ENCODE measurements at regions not wholly inside any gene's neighbourhood (a gene's known extent, or its start where the extent isn't known, plus 50 kb on each side); places are given as distances from the start of the nearest gene placed in this dataset.

DNA sequence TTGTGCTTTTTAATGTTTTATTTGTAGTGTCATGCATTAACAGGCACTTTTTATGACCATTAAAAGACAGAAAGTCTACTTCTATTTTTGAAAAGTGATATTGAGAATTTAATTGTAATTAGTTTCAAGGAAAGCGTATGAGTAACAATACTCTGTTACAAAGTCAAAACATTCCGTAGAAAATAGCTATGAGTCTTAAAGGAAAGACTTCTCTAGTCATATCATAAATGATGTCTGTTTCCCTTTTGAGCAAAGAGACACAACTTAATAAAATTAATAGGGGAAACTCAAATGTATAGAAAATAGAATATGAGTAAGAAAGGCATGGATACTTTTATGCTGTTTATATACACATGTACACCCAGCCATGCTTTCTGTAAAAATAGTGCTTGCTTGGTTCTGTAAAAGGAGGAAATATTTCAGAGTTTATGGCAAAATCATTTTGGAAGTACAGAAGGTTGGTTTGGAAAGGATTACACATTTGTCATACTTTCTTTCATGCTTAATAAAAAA is 107.8 kb upstream of the AHI1 start:
- no peaks in the 10 kb centered on the region for H3K79me2 ChIP-seq (replicated peaks; ENCODE audit: insufficient read depth)
- no peak overlapping the region for H3K27ac ChIP-seq (ENCODE audit: low read depth)
- no peaks in the 10 kb centered on the region; the same call in 2 of the 3 replicates for H3K9me3 Mint-ChIP-seq
- H3F3A ChIP-seq (replicated peaks; ENCODE audit: low read depth), result no peaks in the 10 kb centered on the region
- no peak overlapping the region for H2AFZ ChIP-seq
- ATAC-seq (no peak), DNase-seq (ENCODE audit: low spot score) (no peak)
- H3K4me2 ChIP-seq, result no peak overlapping the region
- H3K4me3 Mint-ChIP-seq, result no peak overlapping the region
- H3K27ac Mint-ChIP-seq, result no peak overlapping the region
- no peaks in the 10 kb centered on the region for H3K27me3 ChIP-seq (ENCODE audit: insufficient read depth)
- H3K36me3 ChIP-seq (ENCODE audit: insufficient read depth), result peaks cover 7% of the 10 kb centered on the region; the same call in 1 of the 2 replicates
- H4K20me1 ChIP-seq (replicated peaks; ENCODE audit: insufficient read depth), result no peaks in the 10 kb centered on the region
- TF ChIP-seq ZNF114 (CRISPR knock-in tag; IDR thresholded peaks at IDR 0.05) (no peak), STAT1 (IDR thresholded peaks at IDR 0.05; ENCODE audit: unreplicated experiment) (no peak), EZH2 (IDR thresholded peaks at IDR 0.05; ENCODE audit: low read depth, unreplicated experiment) (no peak), CREB1 (CRISPR knock-in tag; IDR thresholded peaks at IDR 0.05; ENCODE audit: low read depth) (no peak), JUNB (IDR thresholded peaks at IDR 0.05; ENCODE audit: unreplicated experiment) (no peak), ZNF331 (CRISPR knock-in tag; IDR thresholded peaks at IDR 0.05; ENCODE audit: low read depth) (no peak), POLR2AphosphoS5 (IDR thresholded peaks at IDR 0.05; ENCODE audit: low read depth) (no peak), NANOG (IDR thresholded peaks at IDR 0.05; ENCODE audit: borderline replicate concordance) (no peak), EZH2phosphoT487 (IDR thresholded peaks at IDR 0.05; ENCODE audit: unreplicated experiment) (no peak)
- TF ChIP-seq, protein P1, sequence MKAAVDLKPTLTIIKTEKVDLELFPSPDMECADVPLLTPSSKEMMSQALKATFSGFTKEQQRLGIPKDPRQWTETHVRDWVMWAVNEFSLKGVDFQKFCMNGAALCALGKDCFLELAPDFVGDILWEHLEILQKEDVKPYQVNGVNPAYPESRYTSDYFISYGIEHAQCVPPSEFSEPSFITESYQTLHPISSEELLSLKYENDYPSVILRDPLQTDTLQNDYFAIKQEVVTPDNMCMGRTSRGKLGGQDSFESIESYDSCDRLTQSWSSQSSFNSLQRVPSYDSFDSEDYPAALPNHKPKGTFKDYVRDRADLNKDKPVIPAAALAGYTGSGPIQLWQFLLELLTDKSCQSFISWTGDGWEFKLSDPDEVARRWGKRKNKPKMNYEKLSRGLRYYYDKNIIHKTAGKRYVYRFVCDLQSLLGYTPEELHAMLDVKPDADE (IDR thresholded peaks at IDR 0.05), result no peak
- TF ChIP-seq, protein P2, sequence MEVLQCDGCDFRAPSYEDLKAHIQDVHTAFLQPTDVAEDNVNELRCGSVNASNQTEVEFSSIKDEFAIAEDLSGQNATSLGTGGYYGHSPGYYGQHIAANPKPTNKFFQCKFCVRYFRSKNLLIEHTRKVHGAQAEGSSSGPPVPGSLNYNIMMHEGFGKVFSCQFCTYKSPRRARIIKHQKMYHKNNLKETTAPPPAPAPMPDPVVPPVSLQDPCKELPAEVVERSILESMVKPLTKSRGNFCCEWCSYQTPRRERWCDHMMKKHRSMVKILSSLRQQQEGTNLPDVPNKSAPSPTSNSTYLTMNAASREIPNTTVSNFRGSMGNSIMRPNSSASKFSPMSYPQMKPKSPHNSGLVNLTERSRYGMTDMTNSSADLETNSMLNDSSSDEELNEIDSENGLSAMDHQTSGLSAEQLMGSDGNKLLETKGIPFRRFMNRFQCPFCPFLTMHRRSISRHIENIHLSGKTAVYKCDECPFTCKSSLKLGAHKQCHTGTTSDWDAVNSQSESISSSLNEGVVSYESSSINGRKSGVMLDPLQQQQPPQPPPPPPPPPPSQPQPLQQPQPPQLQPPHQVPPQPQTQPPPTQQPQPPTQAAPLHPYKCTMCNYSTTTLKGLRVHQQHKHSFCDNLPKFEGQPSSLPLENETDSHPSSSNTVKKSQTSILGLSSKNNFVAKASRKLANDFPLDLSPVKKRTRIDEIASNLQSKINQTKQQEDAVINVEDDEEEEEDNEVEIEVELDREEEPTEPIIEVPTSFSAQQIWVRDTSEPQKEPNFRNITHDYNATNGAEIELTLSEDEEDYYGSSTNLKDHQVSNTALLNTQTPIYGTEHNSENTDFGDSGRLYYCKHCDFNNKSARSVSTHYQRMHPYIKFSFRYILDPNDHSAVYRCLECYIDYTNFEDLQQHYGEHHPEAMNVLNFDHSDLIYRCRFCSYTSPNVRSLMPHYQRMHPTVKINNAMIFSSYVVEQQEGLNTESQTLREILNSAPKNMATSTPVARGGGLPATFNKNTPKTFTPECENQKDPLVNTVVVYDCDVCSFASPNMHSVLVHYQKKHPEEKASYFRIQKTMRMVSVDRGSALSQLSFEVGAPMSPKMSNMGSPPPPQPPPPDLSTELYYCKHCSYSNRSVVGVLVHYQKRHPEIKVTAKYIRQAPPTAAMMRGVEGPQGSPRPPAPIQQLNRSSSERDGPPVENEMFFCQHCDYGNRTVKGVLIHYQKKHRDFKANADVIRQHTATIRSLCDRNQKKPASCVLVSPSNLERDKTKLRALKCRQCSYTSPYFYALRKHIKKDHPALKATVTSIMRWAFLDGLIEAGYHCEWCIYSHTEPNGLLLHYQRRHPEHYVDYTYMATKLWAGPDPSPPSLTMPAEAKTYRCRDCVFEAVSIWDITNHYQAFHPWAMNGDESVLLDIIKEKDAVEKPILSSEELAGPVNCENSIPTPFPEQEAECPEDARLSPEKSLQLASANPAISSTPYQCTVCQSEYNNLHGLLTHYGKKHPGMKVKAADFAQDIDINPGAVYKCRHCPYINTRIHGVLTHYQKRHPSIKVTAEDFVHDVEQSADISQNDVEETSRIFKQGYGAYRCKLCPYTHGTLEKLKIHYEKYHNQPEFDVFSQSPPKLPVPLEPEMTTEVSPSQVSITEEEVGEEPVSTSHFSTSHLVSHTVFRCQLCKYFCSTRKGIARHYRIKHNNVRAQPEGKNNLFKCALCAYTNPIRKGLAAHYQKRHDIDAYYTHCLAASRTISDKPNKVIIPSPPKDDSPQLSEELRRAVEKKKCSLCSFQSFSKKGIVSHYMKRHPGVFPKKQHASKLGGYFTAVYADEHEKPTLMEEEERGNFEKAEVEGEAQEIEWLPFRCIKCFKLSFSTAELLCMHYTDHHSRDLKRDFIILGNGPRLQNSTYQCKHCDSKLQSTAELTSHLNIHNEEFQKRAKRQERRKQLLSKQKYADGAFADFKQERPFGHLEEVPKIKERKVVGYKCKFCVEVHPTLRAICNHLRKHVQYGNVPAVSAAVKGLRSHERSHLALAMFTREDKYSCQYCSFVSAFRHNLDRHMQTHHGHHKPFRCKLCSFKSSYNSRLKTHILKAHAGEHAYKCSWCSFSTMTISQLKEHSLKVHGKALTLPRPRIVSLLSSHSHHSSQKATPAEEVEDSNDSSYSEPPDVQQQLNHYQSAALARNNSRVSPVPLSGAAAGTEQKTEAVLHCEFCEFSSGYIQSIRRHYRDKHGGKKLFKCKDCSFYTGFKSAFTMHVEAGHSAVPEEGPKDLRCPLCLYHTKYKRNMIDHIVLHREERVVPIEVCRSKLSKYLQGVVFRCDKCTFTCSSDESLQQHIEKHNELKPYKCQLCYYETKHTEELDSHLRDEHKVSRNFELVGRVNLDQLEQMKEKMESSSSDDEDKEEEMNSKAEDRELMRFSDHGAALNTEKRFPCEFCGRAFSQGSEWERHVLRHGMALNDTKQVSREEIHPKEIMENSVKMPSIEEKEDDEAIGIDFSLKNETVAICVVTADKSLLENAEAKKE (CRISPR knock-in tag; IDR thresholded peaks at IDR 0.05), result no peak
- TF ChIP-seq, protein P3, sequence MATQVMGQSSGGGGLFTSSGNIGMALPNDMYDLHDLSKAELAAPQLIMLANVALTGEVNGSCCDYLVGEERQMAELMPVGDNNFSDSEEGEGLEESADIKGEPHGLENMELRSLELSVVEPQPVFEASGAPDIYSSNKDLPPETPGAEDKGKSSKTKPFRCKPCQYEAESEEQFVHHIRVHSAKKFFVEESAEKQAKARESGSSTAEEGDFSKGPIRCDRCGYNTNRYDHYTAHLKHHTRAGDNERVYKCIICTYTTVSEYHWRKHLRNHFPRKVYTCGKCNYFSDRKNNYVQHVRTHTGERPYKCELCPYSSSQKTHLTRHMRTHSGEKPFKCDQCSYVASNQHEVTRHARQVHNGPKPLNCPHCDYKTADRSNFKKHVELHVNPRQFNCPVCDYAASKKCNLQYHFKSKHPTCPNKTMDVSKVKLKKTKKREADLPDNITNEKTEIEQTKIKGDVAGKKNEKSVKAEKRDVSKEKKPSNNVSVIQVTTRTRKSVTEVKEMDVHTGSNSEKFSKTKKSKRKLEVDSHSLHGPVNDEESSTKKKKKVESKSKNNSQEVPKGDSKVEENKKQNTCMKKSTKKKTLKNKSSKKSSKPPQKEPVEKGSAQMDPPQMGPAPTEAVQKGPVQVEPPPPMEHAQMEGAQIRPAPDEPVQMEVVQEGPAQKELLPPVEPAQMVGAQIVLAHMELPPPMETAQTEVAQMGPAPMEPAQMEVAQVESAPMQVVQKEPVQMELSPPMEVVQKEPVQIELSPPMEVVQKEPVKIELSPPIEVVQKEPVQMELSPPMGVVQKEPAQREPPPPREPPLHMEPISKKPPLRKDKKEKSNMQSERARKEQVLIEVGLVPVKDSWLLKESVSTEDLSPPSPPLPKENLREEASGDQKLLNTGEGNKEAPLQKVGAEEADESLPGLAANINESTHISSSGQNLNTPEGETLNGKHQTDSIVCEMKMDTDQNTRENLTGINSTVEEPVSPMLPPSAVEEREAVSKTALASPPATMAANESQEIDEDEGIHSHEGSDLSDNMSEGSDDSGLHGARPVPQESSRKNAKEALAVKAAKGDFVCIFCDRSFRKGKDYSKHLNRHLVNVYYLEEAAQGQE (IDR thresholded peaks at IDR 0.05; ENCODE audit: unreplicated experiment), result no peak
- TF ChIP-seq, protein P4, sequence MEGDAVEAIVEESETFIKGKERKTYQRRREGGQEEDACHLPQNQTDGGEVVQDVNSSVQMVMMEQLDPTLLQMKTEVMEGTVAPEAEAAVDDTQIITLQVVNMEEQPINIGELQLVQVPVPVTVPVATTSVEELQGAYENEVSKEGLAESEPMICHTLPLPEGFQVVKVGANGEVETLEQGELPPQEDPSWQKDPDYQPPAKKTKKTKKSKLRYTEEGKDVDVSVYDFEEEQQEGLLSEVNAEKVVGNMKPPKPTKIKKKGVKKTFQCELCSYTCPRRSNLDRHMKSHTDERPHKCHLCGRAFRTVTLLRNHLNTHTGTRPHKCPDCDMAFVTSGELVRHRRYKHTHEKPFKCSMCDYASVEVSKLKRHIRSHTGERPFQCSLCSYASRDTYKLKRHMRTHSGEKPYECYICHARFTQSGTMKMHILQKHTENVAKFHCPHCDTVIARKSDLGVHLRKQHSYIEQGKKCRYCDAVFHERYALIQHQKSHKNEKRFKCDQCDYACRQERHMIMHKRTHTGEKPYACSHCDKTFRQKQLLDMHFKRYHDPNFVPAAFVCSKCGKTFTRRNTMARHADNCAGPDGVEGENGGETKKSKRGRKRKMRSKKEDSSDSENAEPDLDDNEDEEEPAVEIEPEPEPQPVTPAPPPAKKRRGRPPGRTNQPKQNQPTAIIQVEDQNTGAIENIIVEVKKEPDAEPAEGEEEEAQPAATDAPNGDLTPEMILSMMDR (conservative IDR thresholded peaks at IDR 0.05; ENCODE audit: low read depth in 2 of 2), result no peak
- no peaks in the 10 kb centered on the region for H3K4me1 Mint-ChIP-seq
- no peak overlapping the region for H3K4me3 ChIP-seq
- no peaks in the 10 kb centered on the region for H3K4me1 ChIP-seq (ENCODE audit: insufficient read depth)
- H3K27me3 Mint-ChIP-seq (ENCODE audit: insufficient read depth, low read depth, poor library complexity), result peaks cover 2% of the 10 kb centered on the region
- no peaks in the 10 kb centered on the region for H3K9me2 ChIP-seq (ENCODE audit: insufficient read depth)
- H3K36me3 Mint-ChIP-seq (ENCODE audit: low read depth), result no peaks in the 10 kb centered on the region

Data from GM23338 (cell line).